ENCODE measurements at regions not wholly inside any gene's neighbourhood (a gene's known extent, or its start where the extent isn't known, plus 50 kb on each side); places are given as distances from the start of the nearest gene placed in this dataset.

GRCh38 chr5:174412941-174413340 lies 311.4 kb upstream of the MSX2 start:
- no peak overlapping the region for H3K27ac Mint-ChIP-seq
- CTCF ChIA-PET: no interaction called here
- DNase-seq: no peak
- H3K4me1 ChIP-seq (ENCODE audit: insufficient read depth, low read length): no peaks in the 10 kb centered on the region
- H3K27me3 Mint-ChIP-seq: peaks cover 9 to 15% of the 10 kb centered on the region in 2 donors
- POLR2A ChIA-PET: no interaction called here
- H3K9me3 ChIP-seq (ENCODE audit: low read length): no peaks in the 10 kb centered on the region
- no peaks in the 10 kb centered on the region for H3K36me3 Mint-ChIP-seq
- H3K36me3 ChIP-seq (ENCODE audit: insufficient read depth, low read length): no peaks in the 10 kb centered on the region
- H3K4me3 ChIP-seq (ENCODE audit: low read length): no peak overlapping the region
- H3K4me3 Mint-ChIP-seq: no peak overlapping the region
- H3K9me3 Mint-ChIP-seq: peaks cover 0 to 6% (median 3%) of the 10 kb centered on the region in 5 donors
- no peaks in the 10 kb centered on the region for H3K4me1 Mint-ChIP-seq
- H3K27ac ChIP-seq (ENCODE audit: low read depth, low read length): no peak overlapping the region
- no peaks in the 10 kb centered on the region for H3K27me3 ChIP-seq (ENCODE audit: insufficient read depth, low read length, poor library complexity, severe bottlenecking)

- Histone ChIP-seq H3K9me3 (ENCODE audit: low read length) (no peaks in the 10 kb centered on the region), H3K27me3 (ENCODE audit: insufficient read depth, low read length, poor library complexity, severe bottlenecking) (no peaks in the 10 kb centered on the region), H3K4me3 (ENCODE audit: low read length) (no peak overlapping the region), H3K27ac (ENCODE audit: low read depth, low read length) (no peak overlapping the region), H3K4me1 (ENCODE audit: insufficient read depth, low read length) (no peaks in the 10 kb centered on the region), H3K36me3 (ENCODE audit: insufficient read depth, low read length) (no peaks in the 10 kb centered on the region)
- POLR2A ChIA-PET: no interaction called here
- Mint-ChIP-seq H3K4me3 (no peak overlapping the region), H3K27me3 (peaks cover 10 to 15% of the 10 kb centered on the region in 2 donors), H3K4me1 (peaks cover 0 to 4% (median 4%) of the 10 kb centered on the region in 3 donors), H3K9me3 (peaks cover 0 to 6% (median 3%) of the 10 kb centered on the region in 5 donors), H3K27ac (no peak overlapping the region), H3K36me3 (no peaks in the 10 kb centered on the region)
- DNase-seq: no peak
- CTCF ChIA-PET: no interaction called here
These were observed 310.6 kb upstream of the MSX2 start for GRCh38 chr5:174413567-174414314.

- H3K27ac Mint-ChIP-seq: no peak overlapping the region
- no peak overlapping the region for H3K27ac ChIP-seq (ENCODE audit: low read depth, low read length)
- H3K4me1 Mint-ChIP-seq: peaks cover 4 to 9% (median 9%) of the 10 kb centered on the region in 3 donors
- H3K9me3 Mint-ChIP-seq: peaks cover 0 to 5% (median 2%) of the 10 kb centered on the region in 5 donors
- H3K36me3 Mint-ChIP-seq: no peaks in the 10 kb centered on the region
- no peaks in the 10 kb centered on the region for H3K27me3 ChIP-seq (ENCODE audit: insufficient read depth, low read length, poor library complexity, severe bottlenecking)
- POLR2A ChIA-PET: no interaction called here
- peaks cover 12 to 15% of the 10 kb centered on the region in 2 donors for H3K27me3 Mint-ChIP-seq
- H3K4me3 Mint-ChIP-seq: no peak overlapping the region
- H3K36me3 ChIP-seq (ENCODE audit: insufficient read depth, low read length): no peaks in the 10 kb centered on the region
- H3K4me1 ChIP-seq (ENCODE audit: insufficient read depth, low read length): peaks cover 3% of the 10 kb centered on the region
- CTCF ChIA-PET: no interaction called here
- DNase-seq: no peak
- no peak overlapping the region for H3K4me3 ChIP-seq (ENCODE audit: low read length)
- no peaks in the 10 kb centered on the region for H3K9me3 ChIP-seq (ENCODE audit: low read length)
These were observed 310.1 kb upstream of the MSX2 start for GRCh38 chr5:174414315-174414710.

- Mint-ChIP-seq H3K27me3 (peaks cover 9 to 11% of the 10 kb centered on the region in 2 donors), H3K9me3 (peaks cover 0 to 2% (median 0%) of the 10 kb centered on the region in 5 donors), H3K27ac (no peak overlapping the region), H3K36me3 (no peaks in the 10 kb centered on the region), H3K4me3 (peak overlapping the region; percentile 29 to 78 (median 61)), H3K4me1 (peaks cover 4 to 18% (median 17%) of the 10 kb centered on the region in 3 donors)
- Histone ChIP-seq H3K4me3 (ENCODE audit: low read length) (no peak overlapping the region), H3K9me3 (ENCODE audit: low read length) (no peaks in the 10 kb centered on the region), H3K27me3 (ENCODE audit: insufficient read depth, low read length, poor library complexity, severe bottlenecking) (no peaks in the 10 kb centered on the region), H3K4me1 (ENCODE audit: insufficient read depth, low read length) (peaks cover 4% of the 10 kb centered on the region), H3K36me3 (ENCODE audit: insufficient read depth, low read length) (no peaks in the 10 kb centered on the region), H3K27ac (ENCODE audit: low read depth, low read length) (no peak overlapping the region)
- POLR2A ChIA-PET: no interaction called here
- CTCF ChIA-PET: interaction anchor here (0.9 to 1.6 kb wide), 8 partner anchors 8 to 515 kb away, joined by 3 to 4 read pairs (median 3); no protein-coding TSS in a partner anchor
- peak in 1 of 5 donors; percentile 3 for DNase-seq
These were observed 305.4 kb upstream of the MSX2 start for GRCh38 chr5:174418809-174419539.

- no peaks in the 10 kb centered on the region for H3K9me3 ChIP-seq (ENCODE audit: low read length)
- H3K4me1 Mint-ChIP-seq: peaks cover 4 to 18% (median 17%) of the 10 kb centered on the region in 3 donors
- CTCF ChIA-PET: interaction anchor here (0.9 to 1.6 kb wide), 8 partner anchors 9 to 515 kb away, joined by 3 to 4 read pairs (median 3); no protein-coding TSS in a partner anchor
- H3K4me3 Mint-ChIP-seq: peak overlapping the region in 5 of 7 donors; percentile 29 to 78 (median 67)
- peaks cover 0 to 2% (median 0%) of the 10 kb centered on the region in 5 donors for H3K9me3 Mint-ChIP-seq
- no peaks in the 10 kb centered on the region for H3K27me3 ChIP-seq (ENCODE audit: insufficient read depth, low read length, poor library complexity, severe bottlenecking)
- no peaks in the 10 kb centered on the region for H3K36me3 Mint-ChIP-seq
- H3K27me3 Mint-ChIP-seq: peaks cover 9 to 11% of the 10 kb centered on the region in 2 donors
- H3K36me3 ChIP-seq (ENCODE audit: insufficient read depth, low read length): no peaks in the 10 kb centered on the region
- H3K4me3 ChIP-seq (ENCODE audit: low read length): no peak overlapping the region
- H3K27ac ChIP-seq (ENCODE audit: low read depth, low read length): no peak overlapping the region
- peaks cover 4% of the 10 kb centered on the region for H3K4me1 ChIP-seq (ENCODE audit: insufficient read depth, low read length)
- POLR2A ChIA-PET: no interaction called here
- peak; percentile 37 to 68 (median 55) for DNase-seq
- H3K27ac Mint-ChIP-seq: no peak overlapping the region
These were observed 304.7 kb upstream of the MSX2 start for GRCh38 chr5:174419540-174420132.

GRCh38 chr5:174420651-174421407 lies 303.6 kb upstream of the MSX2 start:
- peaks cover 0 to 2% (median 0%) of the 10 kb centered on the region in 5 donors for H3K9me3 Mint-ChIP-seq
- no peaks in the 10 kb centered on the region for H3K36me3 ChIP-seq (ENCODE audit: insufficient read depth, low read length)
- no peak overlapping the region for H3K27ac ChIP-seq (ENCODE audit: low read depth, low read length)
- peaks cover 4% of the 10 kb centered on the region for H3K4me1 ChIP-seq (ENCODE audit: insufficient read depth, low read length)
- no peaks in the 10 kb centered on the region for H3K27me3 ChIP-seq (ENCODE audit: insufficient read depth, low read length, poor library complexity, severe bottlenecking)
- no peak overlapping the region for H3K4me3 Mint-ChIP-seq
- no peaks in the 10 kb centered on the region for H3K9me3 ChIP-seq (ENCODE audit: low read length)
- CTCF ChIA-PET: interaction anchor here (0.9 kb wide), 1 partner anchor 33 kb away, joined by 3 read pairs; no protein-coding TSS in a partner anchor
- no peak overlapping the region for H3K4me3 ChIP-seq (ENCODE audit: low read length)
- POLR2A ChIA-PET: no interaction called here
- H3K27me3 Mint-ChIP-seq: peaks cover 8 to 9% of the 10 kb centered on the region in 2 donors
- H3K36me3 Mint-ChIP-seq: no peaks in the 10 kb centered on the region
- H3K4me1 Mint-ChIP-seq: peaks cover 4 to 26% (median 17%) of the 10 kb centered on the region in 3 donors
- no peak overlapping the region for H3K27ac Mint-ChIP-seq
- DNase-seq: no peak

GRCh38 chr5:174421408-174421805 lies 303.0 kb upstream of the MSX2 start:
- ChIA-PET CTCF (interaction anchor here (0.9 to 1.0 kb wide), 2 partner anchors 10 to 32 kb away, joined by 3 read pairs; no protein-coding TSS in a partner anchor), POLR2A (no interaction called here)
- Histone ChIP-seq H3K36me3 (ENCODE audit: insufficient read depth, low read length) (no peaks in the 10 kb centered on the region), H3K27ac (ENCODE audit: low read depth, low read length) (no peak overlapping the region), H3K4me1 (ENCODE audit: insufficient read depth, low read length) (peaks cover 4% of the 10 kb centered on the region), H3K9me3 (ENCODE audit: low read length) (no peaks in the 10 kb centered on the region), H3K4me3 (ENCODE audit: low read length) (no peak overlapping the region), H3K27me3 (ENCODE audit: insufficient read depth, low read length, poor library complexity, severe bottlenecking) (no peaks in the 10 kb centered on the region)
- peaks cover 4 to 26% (median 17%) of the 10 kb centered on the region in 3 donors for H3K4me1 Mint-ChIP-seq
- H3K9me3 Mint-ChIP-seq: peaks cover 0 to 2% (median 0%) of the 10 kb centered on the region in 5 donors
- H3K4me3 Mint-ChIP-seq: no peak overlapping the region
- DNase-seq: no peak
- H3K27me3 Mint-ChIP-seq: peaks cover 5 to 6% of the 10 kb centered on the region in 2 donors
- no peaks in the 10 kb centered on the region for H3K36me3 Mint-ChIP-seq
- H3K27ac Mint-ChIP-seq: no peak overlapping the region
